DOHH2 (cell line): ENCODE measurements at regions not wholly inside any gene's neighbourhood (a gene's known extent, or its start where the extent isn't known, plus 50 kb on each side); places are given as distances from the start of the nearest gene placed in this dataset.

Experiments
- EZH2phosphoT487 ChIP-seq: fragments of 200-600 bp; sonication (generic); IDR thresholded peaks from 2 replicates; pipeline ENCODE4 v1.6.1; 2017; ENCODE audit warnings: borderline replicate concordance, mild to moderate bottlenecking, antibody characterized with exemption, low read length, moderate library complexity, mixed read lengths
- TF ChIP-seq, protein P1 (sequence below): fragments of 200-600 bp; sonication (generic); IDR thresholded peaks from one replicate; pipeline ENCODE4 v1.5.1; 2014; ENCODE audit warnings: antibody characterized with exemption, mild to moderate bottlenecking, low read depth, low read length; ENCODE audit not compliant: poor library complexity, severe bottlenecking

DNA sequence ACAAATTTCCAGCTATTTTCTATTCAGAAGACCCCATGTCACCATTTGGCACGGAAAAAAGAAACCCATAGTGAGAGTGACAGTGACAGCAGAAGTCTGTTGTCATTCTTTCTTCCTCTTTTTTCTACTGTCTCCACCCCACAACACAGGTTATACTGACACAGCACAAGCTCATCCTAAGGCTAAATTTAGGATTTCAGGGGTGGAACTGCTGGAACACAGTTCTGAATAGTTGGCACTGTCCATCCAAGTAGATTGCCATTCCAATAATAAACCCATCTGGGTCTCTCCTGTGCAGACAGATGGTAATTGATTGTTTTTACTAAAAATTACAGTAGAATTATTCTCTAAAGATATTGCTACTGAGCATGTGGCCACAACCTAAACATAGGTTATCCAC is 95.2 kb upstream of the C11orf87 start:
- TF ChIP-seq, protein P1, sequence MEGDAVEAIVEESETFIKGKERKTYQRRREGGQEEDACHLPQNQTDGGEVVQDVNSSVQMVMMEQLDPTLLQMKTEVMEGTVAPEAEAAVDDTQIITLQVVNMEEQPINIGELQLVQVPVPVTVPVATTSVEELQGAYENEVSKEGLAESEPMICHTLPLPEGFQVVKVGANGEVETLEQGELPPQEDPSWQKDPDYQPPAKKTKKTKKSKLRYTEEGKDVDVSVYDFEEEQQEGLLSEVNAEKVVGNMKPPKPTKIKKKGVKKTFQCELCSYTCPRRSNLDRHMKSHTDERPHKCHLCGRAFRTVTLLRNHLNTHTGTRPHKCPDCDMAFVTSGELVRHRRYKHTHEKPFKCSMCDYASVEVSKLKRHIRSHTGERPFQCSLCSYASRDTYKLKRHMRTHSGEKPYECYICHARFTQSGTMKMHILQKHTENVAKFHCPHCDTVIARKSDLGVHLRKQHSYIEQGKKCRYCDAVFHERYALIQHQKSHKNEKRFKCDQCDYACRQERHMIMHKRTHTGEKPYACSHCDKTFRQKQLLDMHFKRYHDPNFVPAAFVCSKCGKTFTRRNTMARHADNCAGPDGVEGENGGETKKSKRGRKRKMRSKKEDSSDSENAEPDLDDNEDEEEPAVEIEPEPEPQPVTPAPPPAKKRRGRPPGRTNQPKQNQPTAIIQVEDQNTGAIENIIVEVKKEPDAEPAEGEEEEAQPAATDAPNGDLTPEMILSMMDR, result no peak
- TF ChIP-seq EZH2phosphoT487, result no peak
